ENCODE measurements at regions not wholly inside any gene's neighbourhood (a gene's known extent, or its start where the extent isn't known, plus 50 kb on each side); places are given as distances from the start of the nearest gene placed in this dataset.
"Not testable (repeated sequence)": the region's sequence is repeated elsewhere in the genome, so short reads cannot be mapped to it uniquely, and the experiment has no call there.

DNA sequence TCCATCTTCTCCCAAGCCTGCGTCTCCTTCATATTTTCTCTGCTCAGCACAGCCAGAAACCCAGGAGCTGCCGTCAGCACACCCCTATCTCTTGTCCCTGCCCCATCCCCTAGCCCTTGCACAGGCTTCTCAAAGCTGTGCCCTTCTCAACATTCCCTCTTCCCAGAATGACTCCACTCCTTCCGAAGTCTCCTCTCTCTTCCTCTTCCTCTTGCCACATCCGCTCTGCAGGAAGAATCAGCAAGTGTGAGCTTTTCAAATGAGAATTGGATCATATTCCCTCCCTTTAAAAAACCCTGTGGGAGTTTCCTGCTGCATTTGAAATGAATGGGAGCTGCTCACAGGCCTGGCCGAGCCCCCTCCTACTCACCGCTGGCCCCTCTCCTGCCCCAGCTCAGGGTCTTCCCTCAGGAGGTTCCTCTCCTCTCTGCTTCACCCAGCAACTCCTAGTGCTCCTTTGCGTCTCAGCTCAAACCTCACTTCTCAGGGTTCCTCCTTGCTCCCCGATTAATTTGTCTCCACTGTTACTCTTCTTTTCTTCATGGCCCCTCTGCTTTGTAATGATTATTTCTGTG, 528.5 kb upstream of the CCDC196 start:
- no peak overlapping the region for H3K27ac ChIP-seq
- DNase-seq (ENCODE audit: low read depth, low spot score) = no peak

DNA sequence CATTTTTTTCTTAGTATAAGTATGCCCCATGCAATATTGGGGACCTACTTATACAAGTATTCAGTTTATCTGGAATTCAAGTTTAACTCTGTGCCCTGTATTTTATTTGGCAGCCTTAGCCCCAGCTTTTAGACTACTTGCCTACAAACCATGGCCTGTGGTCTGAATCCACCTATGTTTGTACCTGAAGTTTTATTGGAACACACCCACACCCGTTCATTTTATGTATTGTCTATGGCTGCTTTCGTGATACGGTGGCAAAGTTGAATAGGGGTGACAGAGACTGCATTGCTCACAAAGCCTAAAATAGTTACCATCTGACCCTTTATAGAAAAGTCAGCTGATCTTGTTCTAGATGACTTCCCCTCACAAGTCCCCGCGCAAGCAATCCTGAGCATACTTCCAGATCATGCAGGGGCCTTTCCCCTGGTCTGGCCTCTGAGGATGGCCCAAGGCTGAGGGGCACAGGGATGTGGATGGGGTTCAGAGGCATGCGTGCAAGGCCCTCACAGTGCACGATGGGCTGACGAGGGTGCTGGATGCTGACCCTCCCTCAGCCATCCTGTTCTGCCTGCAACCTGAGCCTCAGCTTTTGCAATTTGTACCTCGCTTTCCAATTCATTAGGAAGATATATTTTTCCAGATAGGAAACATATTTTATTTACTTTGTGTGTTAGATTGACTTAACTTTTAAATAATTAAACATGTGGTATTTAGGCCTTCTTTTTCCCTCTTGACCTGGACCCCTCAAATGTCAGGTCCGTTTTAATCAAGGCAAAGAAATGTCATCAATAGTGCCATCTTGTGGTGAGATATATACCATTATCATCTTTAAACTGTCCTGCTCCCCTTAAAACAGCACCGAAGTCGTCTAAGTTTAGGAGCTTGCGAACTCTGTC, 527.3 kb upstream of the CCDC196 start:
- H3K27ac ChIP-seq = no peak overlapping the region
- DNase-seq (ENCODE audit: low read depth, low spot score) = no peak

- H3K27ac ChIP-seq = no peak overlapping the region
- DNase-seq (ENCODE audit: low read depth, low spot score) = no peak
Measured at GRCh38 chr14:65959563-65960024, 526.6 kb upstream of the CCDC196 start.

DNA sequence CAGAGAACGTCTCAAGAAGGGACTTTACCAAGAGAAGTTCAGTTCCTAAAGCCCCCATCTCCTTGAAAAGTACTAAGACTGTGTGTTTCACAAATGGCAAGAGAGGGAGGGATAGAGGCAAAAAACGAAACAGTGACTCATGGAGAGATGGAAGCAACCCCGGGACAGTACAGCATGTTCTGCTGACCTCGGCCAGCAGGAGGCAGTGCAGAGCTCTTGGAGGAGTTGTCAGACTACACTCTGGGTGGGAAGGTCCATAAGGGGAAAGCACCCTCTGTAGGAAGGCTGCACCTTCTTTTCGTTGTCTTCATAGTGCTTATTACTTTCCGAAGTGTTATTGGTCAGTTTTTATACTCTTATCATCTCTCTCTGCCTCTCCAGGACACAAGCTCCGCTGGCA, 525.2 kb upstream of the CCDC196 start:
- H3K27ac ChIP-seq = no peak overlapping the region
- DNase-seq (ENCODE audit: low read depth, low spot score) = no peak

GRCh38 chr14:65962952-65963351, 523.2 kb upstream of the CCDC196 start:
- no peak for DNase-seq (ENCODE audit: low read depth, low spot score)
- no peak overlapping the region for H3K27ac ChIP-seq

DNA sequence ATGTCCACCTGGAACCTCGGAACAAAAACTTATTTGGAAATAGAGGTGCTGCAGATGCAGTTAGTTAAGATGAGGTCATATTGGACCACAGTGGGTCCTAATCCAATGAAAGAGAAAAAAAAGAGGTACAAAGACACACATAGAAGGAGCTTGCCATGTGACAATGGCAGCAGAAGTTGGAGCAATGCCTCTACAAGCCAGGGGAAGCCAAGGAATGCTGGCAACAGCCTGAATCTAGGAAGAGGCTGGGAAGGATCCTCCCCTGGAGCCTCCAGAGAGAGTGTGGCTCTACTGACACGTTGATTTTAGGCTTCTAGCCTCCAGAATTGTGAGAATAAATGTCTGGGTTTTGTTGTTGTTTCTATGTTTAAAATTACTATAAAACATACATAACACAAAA, 521.8 kb upstream of the CCDC196 start:
- DNase-seq (ENCODE audit: low read depth, low spot score) = no peak
- H3K27ac ChIP-seq = no peak overlapping the region

DNA sequence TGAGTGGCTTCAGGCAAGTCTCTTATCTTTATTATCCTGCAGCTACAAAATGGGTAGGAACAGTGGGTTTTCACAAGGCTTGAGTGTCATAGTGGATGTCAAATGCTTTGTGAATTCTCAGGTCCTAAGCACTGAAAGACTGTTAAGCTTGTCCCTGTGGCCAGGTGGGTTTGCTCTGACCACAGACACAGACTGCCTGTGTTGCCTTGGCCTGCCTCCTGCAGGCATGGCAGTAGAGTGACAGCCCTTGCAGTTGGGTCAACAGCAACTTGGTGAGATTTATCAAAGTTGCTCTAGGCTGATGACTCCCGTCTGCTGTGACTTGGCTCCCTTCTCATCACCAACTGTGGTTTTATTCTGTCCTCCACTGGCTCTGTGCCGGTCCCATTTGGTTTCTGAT, 520.0 kb upstream of the CCDC196 start:
- H3K27ac ChIP-seq = no peak overlapping the region
- no peak for DNase-seq (ENCODE audit: low read depth, low spot score)

DNA sequence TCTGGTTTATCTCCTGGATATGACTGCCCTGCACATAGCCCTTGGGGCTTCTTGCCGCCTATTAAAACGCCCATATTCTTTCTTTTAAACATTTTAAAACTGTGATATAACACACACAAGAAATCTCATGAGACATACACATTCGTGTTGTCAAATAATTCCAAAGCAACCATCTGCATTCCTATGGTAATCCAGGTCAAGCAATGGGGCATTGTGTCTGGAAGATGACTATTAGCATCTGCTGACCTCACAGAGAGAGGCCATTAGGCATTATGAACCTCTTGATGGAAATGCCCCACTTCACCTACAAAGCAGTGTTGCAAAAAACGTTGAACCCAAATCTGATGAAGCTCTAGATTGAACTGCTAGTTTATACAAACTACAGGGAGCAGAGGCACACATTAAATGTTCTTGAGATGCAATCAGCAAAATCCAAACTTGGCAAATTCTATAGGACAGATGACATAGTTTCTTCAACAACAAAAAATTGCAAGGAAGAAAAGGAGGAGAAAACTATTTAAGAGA, 513.8 kb upstream of the CCDC196 start:
- DNase-seq (ENCODE audit: low read depth, low spot score) = no peak
- H3K27ac ChIP-seq = no peak overlapping the region

GRCh38 chr14:65972891-65973290, 513.3 kb upstream of the CCDC196 start:
- no peak overlapping the region for H3K27ac ChIP-seq
- no peak for DNase-seq (ENCODE audit: low read depth, low spot score)

- no peak for DNase-seq (ENCODE audit: low read depth, low spot score)
- no peak overlapping the region for H3K27ac ChIP-seq
Measured at GRCh38 chr14:65975865-65976264, 510.3 kb upstream of the CCDC196 start.

GRCh38 chr14:65976761-65977404, 509.3 kb upstream of the CCDC196 start:
- no peak for DNase-seq (ENCODE audit: low read depth, low spot score)
- no peak overlapping the region for H3K27ac ChIP-seq

DNA sequence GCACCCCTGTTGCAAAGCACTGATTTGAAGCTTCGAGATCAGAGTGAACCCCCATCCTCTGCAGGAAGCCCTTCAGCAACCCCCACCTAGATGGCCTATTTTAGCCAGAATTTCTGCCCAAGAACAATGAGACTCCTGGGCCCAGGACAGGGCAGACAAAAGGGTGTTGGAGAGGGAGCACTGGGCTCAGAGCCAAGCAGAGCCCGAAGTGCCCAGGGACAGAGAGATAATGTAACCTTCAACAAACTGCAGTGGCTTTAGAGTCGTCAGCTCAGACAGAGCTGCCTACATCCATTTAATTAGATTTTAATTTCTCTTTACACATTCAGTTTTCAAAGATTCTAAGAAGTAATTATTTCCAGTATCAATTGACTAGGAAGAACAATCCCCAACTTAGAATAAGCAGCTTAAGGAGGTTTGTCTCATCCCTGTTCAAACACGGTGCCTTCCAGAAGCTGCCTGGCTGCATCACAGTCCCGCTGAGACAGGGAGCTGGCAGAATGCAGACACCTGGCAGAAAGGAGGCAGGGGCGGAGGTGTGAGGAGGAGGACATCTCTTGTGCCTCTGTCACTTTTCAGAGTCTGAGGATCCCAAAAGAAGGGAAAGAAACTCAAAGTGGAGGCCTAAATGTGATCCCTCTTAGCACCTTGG, 504.9 kb upstream of the CCDC196 start:
- H3K27ac ChIP-seq = no peak overlapping the region
- no peak for DNase-seq (ENCODE audit: low read depth, low spot score)

- no peak overlapping the region for H3K27ac ChIP-seq
- no peak for DNase-seq (ENCODE audit: low read depth, low spot score)
Measured at GRCh38 chr14:65986041-65986440, 500.1 kb upstream of the CCDC196 start.

DNA sequence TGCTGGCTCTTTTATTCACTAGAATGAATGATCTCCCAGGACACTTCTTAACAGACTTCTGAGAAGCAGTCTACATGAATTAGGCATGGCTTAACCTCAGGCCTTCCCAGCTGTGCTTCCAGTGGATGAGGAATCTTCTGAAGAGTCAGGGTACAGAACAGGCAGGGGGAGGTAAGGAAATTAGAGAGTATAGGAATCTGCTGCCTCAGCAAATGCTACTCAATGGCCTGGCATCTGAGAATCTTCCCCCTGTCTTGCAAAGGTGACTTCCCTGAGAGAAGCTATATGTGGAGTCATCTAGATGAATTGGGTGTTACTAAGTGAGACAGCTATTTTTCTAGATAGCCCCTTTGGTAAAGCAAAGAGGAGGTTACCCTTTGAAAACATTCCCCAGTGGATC, 496.2 kb upstream of the CCDC196 start:
- no peak overlapping the region for H3K27ac ChIP-seq
- DNase-seq (ENCODE audit: low read depth, low spot score) = no peak

GRCh38 chr14:65991104-65991503, 495.1 kb upstream of the CCDC196 start:
- H3K27ac ChIP-seq = no peak overlapping the region
- DNase-seq (ENCODE audit: low read depth, low spot score) = no peak

DNA sequence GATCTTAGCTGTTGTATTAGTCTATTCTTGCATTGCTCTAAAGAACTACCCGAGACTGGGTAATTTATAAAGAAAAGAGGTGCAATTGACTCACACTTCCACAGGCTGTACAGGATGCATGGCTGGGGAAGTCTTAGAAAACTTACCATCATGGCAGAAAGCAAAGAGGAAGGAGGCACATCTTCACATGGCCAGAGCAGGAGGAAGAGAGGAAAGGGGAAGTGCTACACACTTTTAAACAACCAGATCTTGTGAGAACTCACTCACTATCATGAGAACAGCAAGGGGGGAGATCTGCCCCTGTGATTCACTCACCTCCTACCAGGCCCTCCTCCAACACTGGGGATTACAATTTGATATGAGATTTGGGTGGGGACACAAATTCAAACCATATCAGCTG, 494.2 kb upstream of the CCDC196 start:
- H3K27ac ChIP-seq; DNase-seq (ENCODE audit: low read depth, low spot score): not testable (repeated sequence)

DNA sequence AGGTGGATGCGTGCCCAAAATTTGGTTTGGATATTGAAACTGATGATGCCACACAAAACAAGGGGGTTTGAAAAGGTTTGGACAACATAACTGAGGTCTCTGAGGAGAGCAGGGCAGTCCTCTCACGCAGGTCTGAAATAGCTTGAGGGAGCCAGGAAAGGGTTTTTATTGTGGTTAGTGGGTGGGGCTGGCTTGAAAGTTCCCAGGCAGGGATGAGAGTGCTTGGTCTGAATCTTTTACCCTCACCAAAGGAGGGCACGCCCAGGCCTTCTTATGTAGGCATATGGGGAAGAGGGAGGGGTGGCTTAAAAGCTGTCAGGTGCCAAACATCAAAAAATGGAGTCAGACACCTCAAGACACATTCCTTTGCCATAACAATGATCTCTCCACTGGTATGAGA, 493.1 kb upstream of the CCDC196 start:
- DNase-seq (ENCODE audit: low read depth, low spot score) = peak; percentile 43
- no peak overlapping the region for H3K27ac ChIP-seq

- H3K27ac ChIP-seq = no peak overlapping the region
- DNase-seq (ENCODE audit: low read depth, low spot score) = no peak
Measured at GRCh38 chr14:65993996-65994395, 492.2 kb upstream of the CCDC196 start.

GRCh38 chr14:65997347-65997746, 488.8 kb upstream of the CCDC196 start:
- no peak overlapping the region for H3K27ac ChIP-seq
- peak; percentile 52 for DNase-seq (ENCODE audit: low read depth, low spot score)

GRCh38 chr14:65999865-66000264, 486.3 kb upstream of the CCDC196 start:
- H3K27ac ChIP-seq = no peak overlapping the region
- DNase-seq (ENCODE audit: low read depth, low spot score) = no peak

DNA sequence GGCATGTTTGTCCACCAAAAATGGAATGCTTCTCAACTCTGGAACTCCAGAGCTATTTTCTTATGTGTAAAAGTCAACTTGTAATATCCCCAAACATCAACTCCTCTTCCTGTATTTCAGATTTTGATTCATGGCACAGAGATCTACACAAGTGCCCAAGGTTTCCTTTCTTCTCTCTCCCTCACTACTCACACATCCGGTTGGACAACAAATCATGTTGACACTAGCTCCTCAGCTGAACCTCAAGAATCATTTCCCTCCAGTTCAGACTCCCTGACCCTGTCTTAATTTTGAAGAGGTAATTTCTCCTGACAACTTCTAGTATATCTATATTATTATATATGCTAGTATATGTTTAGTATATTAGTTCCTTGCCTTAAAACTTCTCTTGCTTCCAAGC, 485.4 kb upstream of the CCDC196 start:
- no peak overlapping the region for H3K27ac ChIP-seq
- DNase-seq (ENCODE audit: low read depth, low spot score) = no peak

All from epithelial cell of prostate (primary cell).